Mesenchymal stem cell (in vitro differentiated cells and primary cell): ENCODE measurements at regions not wholly inside any gene's neighbourhood (a gene's known extent, or its start where the extent isn't known, plus 50 kb on each side); places are given as distances from the start of the nearest gene placed in this dataset.

Experiments used
- DNase-seq: peaks from one replicate; pipeline ENCODE4 v3.0.0-alpha.2; 2013
- H2AFZ ChIP-seq: one replicate; pipeline ENCODE4 v1.6.1; 2013; ENCODE audit warnings: low read depth, mild to moderate bottlenecking, control low read depth, inconsistent platforms, low read length, moderate library complexity
- H2AK5ac ChIP-seq: 2 replicates; pipeline ENCODE4 v1.6.1; 2013; ENCODE audit warnings: low read length, moderate library complexity, mild to moderate bottlenecking, inconsistent platforms; ENCODE audit not compliant: severe bottlenecking
- H2BK120ac ChIP-seq: one replicate; pipeline ENCODE4 v1.6.1; 2013; ENCODE audit warnings: low read depth, mild to moderate bottlenecking, inconsistent platforms, low read length, moderate library complexity
- H2BK12ac ChIP-seq, 2 experiments: one replicate each; pipeline ENCODE4 v1.6.1; 2013; ENCODE audit warnings: inconsistent platforms in 2 of 2, low read length in 2 of 2, mild to moderate bottlenecking in 2 of 2, moderate library complexity in 2 of 2, control low read depth in 1 of 2
- H2BK15ac ChIP-seq: one replicate; pipeline ENCODE4 v1.6.1; 2013; ENCODE audit warnings: mild to moderate bottlenecking, low read depth, inconsistent platforms; ENCODE audit not compliant: poor library complexity, severe bottlenecking
- H2BK5ac ChIP-seq: 2 replicates; pipeline ENCODE4 v1.6.1; 2013; ENCODE audit warnings: low read depth, mild to moderate bottlenecking, low read length, control low read depth, inconsistent platforms; ENCODE audit not compliant: poor library complexity, severe bottlenecking
- H3K14ac ChIP-seq, 2 experiments: one replicate each; pipeline ENCODE4 v1.6.1; 2013; ENCODE audit warnings: inconsistent platforms in 2 of 2, low read length in 2 of 2, control low read depth in 1 of 2, mild to moderate bottlenecking in 1 of 2, moderate library complexity in 1 of 2
- H3K18ac ChIP-seq, 2 experiments: one replicate each; pipeline ENCODE4 v1.6.1; 2013; ENCODE audit warnings: inconsistent platforms in 2 of 2, low read length in 2 of 2, control low read depth in 1 of 2, low read depth in 1 of 2, mild to moderate bottlenecking in 1 of 2
- H3K23ac ChIP-seq, 2 experiments: one replicate each; pipeline ENCODE4 v1.6.1; 2013; ENCODE audit warnings: inconsistent platforms in 2 of 2, low read length in 2 of 2, mild to moderate bottlenecking in 2 of 2, moderate library complexity in 2 of 2, control low read depth in 1 of 2
- H3K27ac ChIP-seq: 2 replicates; pipeline ENCODE4 v1.5.1; 2013; ENCODE audit warnings: mild to moderate bottlenecking, moderate library complexity, low read length, control low read depth, inconsistent platforms; ENCODE audit not compliant: poor library complexity, severe bottlenecking
- H3K27me3 ChIP-seq, 2 experiments: 2 replicates each; pipeline versions ENCODE4 v1.6.1 to v1.7.0; 2013; ENCODE audit warnings: low read length in 2 of 2, mild to moderate bottlenecking in 2 of 2, moderate library complexity in 2 of 2, control low read depth in 1 of 2, inconsistent platforms in 1 of 2; ENCODE audit not compliant: control insufficient read depth in 1 of 2, insufficient read depth in 1 of 2
- H3K36me3 ChIP-seq, 2 experiments: 2 replicates each; pipeline versions ENCODE4 v1.6.1 to v1.7.0; 2013; ENCODE audit warnings: low read length in 2 of 2, control low read depth in 1 of 2, inconsistent platforms in 1 of 2, low read depth in 1 of 2, mild to moderate bottlenecking in 1 of 2; ENCODE audit not compliant: insufficient read depth in 2 of 2, control insufficient read depth in 1 of 2
- H3K4ac ChIP-seq, 2 experiments: one replicate each; pipeline ENCODE4 v1.6.1; 2013; ENCODE audit warnings: inconsistent platforms in 2 of 2, low read length in 2 of 2, mild to moderate bottlenecking in 2 of 2, moderate library complexity in 2 of 2, control low read depth in 1 of 2, low read depth in 1 of 2
- H3K4me1 ChIP-seq: 2 replicates; pipeline ENCODE4 v1.6.1; 2013; ENCODE audit warnings: low read depth, low read length, control low read depth; ENCODE audit not compliant: control insufficient read depth, insufficient read depth
- H3K4me2 ChIP-seq: 2 replicates; pipeline ENCODE4 v1.6.1; 2013; ENCODE audit warnings: low read length, mild to moderate bottlenecking, inconsistent platforms; ENCODE audit not compliant: poor library complexity, severe bottlenecking
- H3K4me3 ChIP-seq, 2 experiments: 2 replicates each; pipeline versions ENCODE4 v1.5.1 to v1.7.0; 2013; ENCODE audit warnings: low read length in 2 of 2, mild to moderate bottlenecking in 2 of 2, control low read depth in 1 of 2, low read depth in 1 of 2; ENCODE audit not compliant: insufficient read depth in 1 of 2
- H3K79me1 ChIP-seq: replicated peaks from 2 replicates; pipeline ENCODE4 v1.6.1; 2013; ENCODE audit warnings: mild to moderate bottlenecking, control low read depth, low read length, inconsistent platforms; ENCODE audit not compliant: poor library complexity, severe bottlenecking
- H3K9ac ChIP-seq: 2 replicates; pipeline ENCODE4 v1.7.0; 2013; ENCODE audit warnings: mild to moderate bottlenecking, low read length, moderate library complexity
- H3K9me3 ChIP-seq: 2 replicates; pipeline ENCODE4 v1.7.0; 2013; ENCODE audit warnings: mild to moderate bottlenecking, low read length; ENCODE audit not compliant: control insufficient read depth
- H4K8ac ChIP-seq: one replicate; pipeline ENCODE4 v1.6.1; 2013; ENCODE audit warnings: inconsistent platforms, mild to moderate bottlenecking, low read length, moderate library complexity
- H4K91ac ChIP-seq: one replicate; pipeline ENCODE4 v1.6.1; 2013; ENCODE audit warnings: mild to moderate bottlenecking, low read length, inconsistent platforms
- WGBS: methylation state at CpG from one replicate; pipeline ENCODE4 v1.1.7; 2013; ENCODE audit warnings: mixed read lengths; 5-methylcytosine and 5-hydroxymethylcytosine counted together

DNA sequence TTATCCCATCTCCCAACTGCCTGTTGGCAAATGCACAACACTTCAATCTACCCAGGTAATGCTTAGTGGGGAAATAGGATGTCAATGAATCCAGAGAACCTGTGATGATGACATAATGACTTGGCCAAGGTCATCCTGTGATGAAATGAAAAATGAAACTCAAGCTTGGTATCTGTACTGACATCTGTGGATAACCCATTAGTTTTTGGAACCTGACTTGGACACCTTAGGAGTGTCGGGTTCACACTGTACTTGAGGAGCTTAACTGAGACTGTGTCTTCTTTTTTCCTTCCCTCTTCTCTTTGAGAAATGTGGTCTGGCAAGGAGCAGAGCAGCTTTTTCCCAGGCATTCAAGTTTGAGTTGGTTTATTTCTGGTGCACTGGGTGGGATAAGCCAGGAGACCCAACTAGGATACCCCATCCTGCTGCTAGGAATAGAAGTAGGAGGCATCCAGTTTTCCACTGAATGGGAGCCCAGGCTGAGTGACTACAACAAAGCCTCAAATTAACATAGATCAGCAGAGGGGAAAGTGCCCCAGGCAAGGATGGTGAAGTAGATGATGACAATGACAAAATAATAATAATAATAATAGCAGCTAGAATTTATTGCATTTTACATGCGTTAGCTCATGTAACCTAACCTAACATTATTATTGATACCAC is 72.1 kb downstream of the ADRB2 start:
- no peak overlapping the region for H4K91ac ChIP-seq
- no peak for DNase-seq
- H2BK12ac ChIP-seq = peak overlapping the region in 1 of 2 experiments; percentile 24
- 100% methylated on average over 1 of the region's 2 CpGs for WGBS
- peak overlapping the region; percentile 23 for H4K8ac ChIP-seq
- H2AFZ ChIP-seq = no peak overlapping the region
- H3K14ac ChIP-seq = no peak overlapping the region
- no peaks in the 10 kb centered on the region for H3K27me3 ChIP-seq
- no peak overlapping the region for H3K9ac ChIP-seq
- H2BK120ac ChIP-seq = no peak overlapping the region
- H2BK5ac ChIP-seq = no peak overlapping the region
- no peak overlapping the region for H3K18ac ChIP-seq
- no peak overlapping the region for H3K4me2 ChIP-seq
- H3K4me1 ChIP-seq = no peaks in the 10 kb centered on the region
- no peak overlapping the region for H2AK5ac ChIP-seq
- no peak overlapping the region for H3K4me3 ChIP-seq
- H3K36me3 ChIP-seq = no peaks in the 10 kb centered on the region
- no peak overlapping the region for H3K4ac ChIP-seq
- H3K27ac ChIP-seq = no peak overlapping the region
- H3K79me1 ChIP-seq = no peaks in the 10 kb centered on the region
- no peak overlapping the region for H2BK15ac ChIP-seq
- H3K23ac ChIP-seq = no peak overlapping the region
- peaks cover 9% of the 10 kb centered on the region for H3K9me3 ChIP-seq

DNA sequence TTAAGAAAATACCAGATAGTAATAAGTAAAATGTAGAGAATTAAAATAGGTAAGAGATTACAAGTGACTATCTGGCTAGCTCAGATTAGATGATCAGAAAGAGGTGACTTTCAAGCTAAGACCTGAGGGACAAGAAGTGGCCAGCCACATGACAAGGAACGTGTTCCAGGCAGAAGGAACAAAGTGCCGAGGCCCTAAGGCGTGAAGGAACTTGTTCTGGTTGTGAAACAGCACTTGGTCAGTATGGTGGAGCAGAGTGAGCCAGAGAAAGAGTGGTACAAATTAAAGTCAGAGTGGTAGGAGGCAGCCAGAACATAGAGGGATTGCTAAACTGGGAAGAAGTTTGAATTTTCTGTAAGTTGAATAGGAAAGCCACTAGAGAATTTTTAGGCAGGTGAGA is 73.6 kb downstream of the ADRB2 start:
- Histone ChIP-seq H3K27me3 (no peaks in the 10 kb centered on the region), H3K4ac (no peak overlapping the region), H3K36me3 (no peaks in the 10 kb centered on the region), H3K9ac (no peak overlapping the region), H2BK12ac (no peak overlapping the region), H4K8ac (no peak overlapping the region), H2BK5ac (no peak overlapping the region), H3K79me1 (no peaks in the 10 kb centered on the region), H2AK5ac (no peak overlapping the region), H3K4me1 (no peaks in the 10 kb centered on the region), H3K27ac (no peak overlapping the region), H3K14ac (no peak overlapping the region), H2BK120ac (no peak overlapping the region), H3K4me2 (no peak overlapping the region), H3K23ac (no peak overlapping the region), H2BK15ac (no peak overlapping the region), H3K9me3 (no peaks in the 10 kb centered on the region), H3K18ac (no peak overlapping the region), H2AFZ (no peak overlapping the region), H4K91ac (no peak overlapping the region), H3K4me3 (no peak overlapping the region)
- 76% methylated on average over 3 of the region's 3 CpGs for WGBS
- DNase-seq = no peak

DNA sequence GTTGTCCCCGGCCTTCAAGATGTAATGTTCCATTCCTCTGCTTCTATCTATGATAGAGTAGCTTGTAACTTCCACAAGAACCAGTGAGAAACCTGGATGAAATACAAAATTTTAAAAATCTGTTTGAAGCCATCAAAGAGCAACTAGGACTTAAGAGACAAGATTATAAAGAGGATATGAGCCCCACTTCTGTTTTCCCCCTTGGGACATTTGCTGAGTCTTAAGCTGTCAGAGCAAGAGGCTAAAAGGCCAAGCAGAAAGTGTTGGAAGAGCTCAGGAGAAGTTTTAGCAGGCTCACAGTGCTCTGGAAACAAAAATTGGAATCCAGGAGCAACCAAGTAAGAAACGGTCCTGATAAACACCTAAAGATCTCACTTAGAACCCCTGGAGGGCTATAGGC is 76.1 kb downstream of the ADRB2 start:
- Histone ChIP-seq H3K9me3 (no peaks in the 10 kb centered on the region), H3K9ac (no peak overlapping the region), H3K36me3 (no peaks in the 10 kb centered on the region), H2BK120ac (no peak overlapping the region), H3K27me3 (no peaks in the 10 kb centered on the region), H3K27ac (no peak overlapping the region), H3K4me3 (no peak overlapping the region), H2AFZ (no peak overlapping the region), H2AK5ac (no peak overlapping the region), H3K4me2 (no peak overlapping the region), H3K23ac (no peak overlapping the region), H2BK12ac (no peak overlapping the region), H3K4me1 (no peaks in the 10 kb centered on the region), H3K18ac (no peak overlapping the region), H3K4ac (no peak overlapping the region), H4K91ac (no peak overlapping the region), H4K8ac (no peak overlapping the region), H2BK15ac (no peak overlapping the region), H2BK5ac (no peak overlapping the region), H3K14ac (no peak overlapping the region), H3K79me1 (no peaks in the 10 kb centered on the region)
- DNase-seq = no peak
- 65% methylated on average over 2 of the region's 2 CpGs for WGBS

DNA sequence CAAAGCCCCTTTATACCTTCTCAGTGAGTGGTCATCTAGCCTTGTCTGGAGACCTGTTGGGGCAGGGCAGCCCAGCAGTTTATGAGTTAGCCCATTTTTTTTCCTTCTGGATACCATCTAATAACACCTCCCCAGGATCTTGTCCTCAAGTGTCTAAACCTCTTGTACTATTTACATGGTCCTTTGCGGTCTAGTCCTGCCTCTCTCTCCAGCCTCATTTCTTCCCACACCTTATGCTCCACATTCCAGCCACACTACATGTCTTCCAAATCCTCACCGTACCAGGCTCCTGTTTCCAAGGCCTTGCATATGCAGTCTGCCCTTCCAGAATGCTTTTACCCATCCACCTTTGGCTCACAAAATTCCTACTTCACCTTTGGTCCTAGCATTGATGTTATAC is 77.2 kb downstream of the ADRB2 start:
- H3K79me1 ChIP-seq = no peaks in the 10 kb centered on the region
- H3K27me3 ChIP-seq = no peaks in the 10 kb centered on the region
- H3K9me3 ChIP-seq = no peaks in the 10 kb centered on the region
- DNase-seq = no peak
- H3K36me3 ChIP-seq = no peaks in the 10 kb centered on the region
- H3K4me3 ChIP-seq = no peak overlapping the region
- H3K23ac ChIP-seq = no peak overlapping the region
- no peaks in the 10 kb centered on the region for H3K4me1 ChIP-seq
- no peak overlapping the region for H3K18ac ChIP-seq
- H2BK5ac ChIP-seq = no peak overlapping the region
- WGBS = 76% methylated on average over 2 of the region's 2 CpGs
- H3K14ac ChIP-seq = no peak overlapping the region
- no peak overlapping the region for H2AK5ac ChIP-seq
- H4K91ac ChIP-seq = no peak overlapping the region
- no peak overlapping the region for H2BK120ac ChIP-seq
- H3K9ac ChIP-seq = no peak overlapping the region
- H3K27ac ChIP-seq = no peak overlapping the region
- H2BK15ac ChIP-seq = no peak overlapping the region
- no peak overlapping the region for H4K8ac ChIP-seq
- H2AFZ ChIP-seq = no peak overlapping the region
- H3K4ac ChIP-seq = no peak overlapping the region
- H3K4me2 ChIP-seq = no peak overlapping the region
- peak overlapping the region in 1 of 2 experiments; percentile 22 for H2BK12ac ChIP-seq
